OCI-LY7 (cell line): ENCODE measurements at regions not wholly inside any gene's neighbourhood (a gene's known extent, or its start where the extent isn't known, plus 50 kb on each side); places are given as distances from the start of the nearest gene placed in this dataset.

Experiments used
- CTCF ChIP-seq: fragments of 200-600 bp; sonication (generic); conservative IDR thresholded peaks from 2 replicates; pipeline ENCODE4 v1.5.1; 2014; ENCODE audit warnings: mild to moderate bottlenecking, antibody characterized with exemption, low read length, moderate library complexity, mixed read lengths
- EZH2phosphoT487 ChIP-seq: fragments of 200-600 bp; sonication (generic); IDR thresholded peaks from 2 replicates; pipeline ENCODE4 v1.6.1; 2018; ENCODE audit warnings: low read depth, borderline replicate concordance, mild to moderate bottlenecking, mixed run types, antibody characterized with exemption, low read length, moderate library complexity, mixed read lengths

DNA sequence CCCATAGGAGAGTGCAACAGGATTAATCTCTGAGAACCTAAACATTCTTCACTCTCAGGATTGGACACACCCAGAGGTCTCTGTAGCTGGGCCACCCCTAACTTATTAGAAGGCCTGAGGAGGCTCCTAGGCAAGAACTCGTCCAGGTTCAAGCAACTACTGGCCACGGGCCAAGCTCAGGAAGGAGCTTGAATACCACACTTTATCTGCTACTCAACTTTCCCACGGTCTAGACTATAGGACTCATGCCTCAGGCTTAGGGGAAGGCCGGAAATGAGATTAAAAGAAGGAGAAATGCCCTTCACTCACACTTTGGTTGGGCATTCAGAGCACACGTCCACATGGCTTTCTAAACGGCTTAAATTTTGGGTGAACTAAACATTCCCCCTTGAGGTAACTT, 142.8 kb upstream of the PHYHIPL start:
- no peak for TF ChIP-seq CTCF
- no peak for TF ChIP-seq EZH2phosphoT487
